HFF-Myc (cell line): ENCODE measurements at regions not wholly inside any gene's neighbourhood (a gene's known extent, or its start where the extent isn't known, plus 50 kb on each side); places are given as distances from the start of the nearest gene placed in this dataset.
A peak's percentile ranks its signal among the peaks of the same experiment; 100 is the strongest.

Experiments used
- DNase-seq: peaks from one replicate; pipeline ENCODE4 v3.0.0-alpha.2; 2011; ENCODE audit warnings: low read depth; ENCODE audit errors: extremely low read depth
- H3K4me3 ChIP-seq: replicated peaks from 2 replicates; pipeline ENCODE4 v1.5.1; 2011; ENCODE audit warnings: low read depth, mild to moderate bottlenecking, control low read depth, low read length
- TF ChIP-seq, protein P1 (sequence below): IDR thresholded peaks from 2 replicates; pipeline ENCODE4 v1.5.1; 2012; ENCODE audit warnings: mild to moderate bottlenecking, low read depth, low read length, control low read depth; ENCODE audit errors: missing control alignments

DNA sequence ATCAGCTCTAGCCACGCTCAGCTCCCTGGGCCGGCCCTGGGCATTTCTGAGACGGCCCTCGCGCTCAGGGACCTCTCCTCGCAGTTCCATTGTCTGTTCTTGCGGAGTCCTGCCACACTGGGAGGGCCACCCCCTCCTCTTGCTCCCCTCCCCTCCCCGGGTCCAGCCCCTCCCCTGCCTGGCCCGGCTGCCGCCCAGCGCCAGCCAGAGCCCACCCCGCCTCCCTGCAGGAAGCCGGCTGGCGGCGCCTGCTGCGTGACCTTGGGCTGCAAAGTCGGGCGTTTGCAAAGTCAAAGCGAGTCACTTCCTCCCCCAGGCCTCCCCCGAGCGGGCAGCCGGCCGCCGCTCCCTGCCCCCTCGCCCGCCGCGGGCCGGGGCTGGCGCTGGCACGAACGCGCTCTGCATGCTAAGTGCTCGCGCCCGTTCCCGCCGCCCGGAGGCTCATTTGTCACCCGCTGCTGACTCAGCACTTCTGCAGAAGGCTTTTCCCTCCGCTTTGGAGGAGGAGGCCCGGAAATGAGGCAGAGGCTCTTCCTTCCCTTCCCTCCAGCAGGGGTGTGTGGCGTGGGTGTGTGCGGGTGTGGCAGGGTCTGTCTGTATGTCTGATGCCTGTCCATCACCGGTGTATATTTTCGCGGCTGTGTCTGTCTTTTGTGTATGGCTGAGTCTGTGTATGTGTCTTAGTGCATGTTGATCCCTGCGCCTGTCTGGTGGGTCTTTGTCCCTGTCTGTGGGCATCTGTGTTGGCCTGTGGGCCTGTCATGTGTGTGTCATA is 72.0 kb downstream of the IRF2BPL start:
- TF ChIP-seq, protein P1, sequence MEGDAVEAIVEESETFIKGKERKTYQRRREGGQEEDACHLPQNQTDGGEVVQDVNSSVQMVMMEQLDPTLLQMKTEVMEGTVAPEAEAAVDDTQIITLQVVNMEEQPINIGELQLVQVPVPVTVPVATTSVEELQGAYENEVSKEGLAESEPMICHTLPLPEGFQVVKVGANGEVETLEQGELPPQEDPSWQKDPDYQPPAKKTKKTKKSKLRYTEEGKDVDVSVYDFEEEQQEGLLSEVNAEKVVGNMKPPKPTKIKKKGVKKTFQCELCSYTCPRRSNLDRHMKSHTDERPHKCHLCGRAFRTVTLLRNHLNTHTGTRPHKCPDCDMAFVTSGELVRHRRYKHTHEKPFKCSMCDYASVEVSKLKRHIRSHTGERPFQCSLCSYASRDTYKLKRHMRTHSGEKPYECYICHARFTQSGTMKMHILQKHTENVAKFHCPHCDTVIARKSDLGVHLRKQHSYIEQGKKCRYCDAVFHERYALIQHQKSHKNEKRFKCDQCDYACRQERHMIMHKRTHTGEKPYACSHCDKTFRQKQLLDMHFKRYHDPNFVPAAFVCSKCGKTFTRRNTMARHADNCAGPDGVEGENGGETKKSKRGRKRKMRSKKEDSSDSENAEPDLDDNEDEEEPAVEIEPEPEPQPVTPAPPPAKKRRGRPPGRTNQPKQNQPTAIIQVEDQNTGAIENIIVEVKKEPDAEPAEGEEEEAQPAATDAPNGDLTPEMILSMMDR: no peak
- peak overlapping the region; percentile 22 for H3K4me3 ChIP-seq
- DNase-seq: no peak

GRCh38 chr14:76955575-76956315 is 72.8 kb downstream of the IRF2BPL start:
- DNase-seq: no peak
- TF ChIP-seq, protein P1: no peak
- H3K4me3 ChIP-seq: peak overlapping the region; percentile 22

DNA sequence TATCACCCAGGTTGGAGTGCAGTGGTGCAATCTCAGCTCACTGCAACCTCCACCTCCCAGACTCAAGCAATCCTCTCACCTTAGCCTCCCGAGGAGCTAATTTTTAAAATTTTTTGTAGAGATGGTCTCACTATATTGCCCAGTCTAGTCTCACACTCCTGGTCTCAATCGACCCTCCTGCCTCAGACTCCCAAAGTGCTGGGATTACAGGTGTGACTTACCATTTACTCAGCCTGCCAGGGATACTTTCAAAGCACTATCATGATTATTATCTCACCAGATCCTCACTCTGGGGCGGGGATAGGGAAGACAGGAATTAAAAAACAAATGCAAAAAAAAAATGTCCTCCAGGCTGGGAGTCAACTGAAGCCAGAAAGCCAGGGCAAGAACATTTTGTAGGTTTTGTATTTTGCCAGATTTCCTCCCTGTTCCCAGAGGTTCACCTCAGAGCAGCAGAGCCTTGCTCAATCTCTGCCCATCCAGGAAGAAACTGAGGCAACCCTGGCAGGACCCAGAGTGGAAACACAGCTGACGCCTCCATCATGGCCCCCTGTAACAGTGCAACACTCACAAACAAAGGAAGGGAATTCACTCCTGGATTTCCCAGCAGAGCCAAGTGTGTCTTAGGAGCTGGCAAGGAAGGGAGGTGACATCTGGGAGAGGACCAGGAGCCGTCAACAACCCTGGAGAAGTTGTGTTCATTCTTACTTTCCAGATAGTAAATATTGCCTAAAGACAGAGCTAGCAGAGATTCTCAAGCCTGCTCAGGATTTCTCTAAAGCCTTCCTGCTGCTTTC is 73.9 kb downstream of the IRF2BPL start:
- no peak for DNase-seq
- H3K4me3 ChIP-seq: no peak overlapping the region
- TF ChIP-seq, protein P1: no peak

DNA sequence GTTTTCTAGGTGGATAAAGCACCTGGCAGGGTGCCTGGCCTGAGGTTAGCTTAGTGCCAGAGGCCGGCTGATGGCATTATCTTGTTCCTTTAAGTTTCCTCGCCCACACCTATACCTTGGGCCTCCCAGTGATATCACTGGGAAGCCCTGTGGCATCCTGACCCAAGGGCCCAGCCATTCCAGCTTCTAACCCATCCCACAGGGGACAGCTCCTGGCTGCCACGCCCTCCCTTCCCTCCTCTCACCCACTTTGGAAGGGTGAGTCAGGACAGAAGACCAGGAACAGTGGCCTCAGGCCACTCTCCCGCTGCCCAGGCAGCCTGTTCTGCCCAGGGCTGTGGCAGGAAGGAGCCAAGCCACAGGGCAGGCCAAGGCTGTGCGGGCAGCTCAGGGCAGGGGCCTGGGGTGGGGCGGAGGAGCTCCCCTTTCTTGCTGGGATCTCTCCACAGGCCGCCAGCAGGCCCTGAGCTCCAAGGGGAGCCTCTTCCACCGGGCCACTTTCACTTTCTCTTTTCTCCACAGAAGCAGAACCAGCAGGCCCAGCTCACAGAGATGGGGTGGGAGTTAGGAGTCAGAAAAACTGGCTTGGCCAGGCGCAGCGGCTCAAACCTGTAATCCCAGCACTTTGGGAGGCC is 75.1 kb downstream of the IRF2BPL start:
- DNase-seq: no peak
- H3K4me3 ChIP-seq: peak overlapping the region; percentile 34
- TF ChIP-seq, protein P1: no peak

- H3K4me3 ChIP-seq: no peak overlapping the region
- TF ChIP-seq, protein P1: no peak
- DNase-seq: no peak
Measured at GRCh38 chr14:76951166-76951565, 77.3 kb downstream of the IRF2BPL start.
